Large intestine (tissue), 3 donors: ENCODE measurements at regions not wholly inside any gene's neighbourhood (a gene's known extent, or its start where the extent isn't known, plus 50 kb on each side); places are given as distances from the start of the nearest gene placed in this dataset.

Experiments
- DNase-seq, 2 donors: peaks; one replicate each; pipeline versions ENCODE4 v3.0.0 to v3.0.0-alpha.2; 2013
- H3K27ac ChIP-seq: one replicate; pipeline ENCODE4 v1.5.1; 2013; ENCODE audit warnings: low read length
- H3K27me3 ChIP-seq: 2 replicates; pipeline ENCODE4 v1.6.1; 2013; ENCODE audit warnings: low read length; ENCODE audit not compliant: control insufficient read depth, insufficient read depth
- H3K36me3 ChIP-seq: 2 replicates; pipeline ENCODE4 v1.6.1; 2013; ENCODE audit warnings: low read length; ENCODE audit not compliant: control insufficient read depth, insufficient read depth
- H3K4me1 ChIP-seq: one replicate; pipeline ENCODE4 v1.6.1; 2013; ENCODE audit warnings: low read length; ENCODE audit not compliant: control insufficient read depth, insufficient read depth
- H3K4me3 ChIP-seq: one replicate; pipeline ENCODE4 v1.5.1; 2013; ENCODE audit warnings: low read length
- H3K9me3 ChIP-seq: one replicate; pipeline ENCODE4 v1.6.1; 2013; ENCODE audit warnings: mild to moderate bottlenecking, low read depth, low read length, moderate library complexity; ENCODE audit not compliant: control insufficient read depth
- WGBS: methylation state at CpG from one replicate; pipeline ENCODE4 v1.1.5; 2013; ENCODE audit warnings: low lambda C conversion rate; ENCODE audit not compliant: insufficient coverage; 5-methylcytosine and 5-hydroxymethylcytosine counted together

- Histone ChIP-seq H3K9me3 (no peaks in the 10 kb centered on the region), H3K27ac (no peak overlapping the region), H3K27me3 (peaks cover 2% of the 10 kb centered on the region), H3K4me3 (no peak overlapping the region), H3K4me1 (no peaks in the 10 kb centered on the region), H3K36me3 (no peaks in the 10 kb centered on the region)
- WGBS: no CpG with 5 or more reads among the region's 7 CpGs
- DNase-seq: no peak
These were observed 127.6 kb downstream of the ANKRD60 start for GRCh38 chr20:58100731-58101356.

GRCh38 chr20:58099956-58100730 is 128.3 kb downstream of the ANKRD60 start:
- Histone ChIP-seq H3K4me1 (no peaks in the 10 kb centered on the region), H3K9me3 (no peaks in the 10 kb centered on the region), H3K36me3 (no peaks in the 10 kb centered on the region), H3K27ac (no peak overlapping the region), H3K4me3 (no peak overlapping the region), H3K27me3 (peaks cover 2% of the 10 kb centered on the region)
- DNase-seq: no peak
- 88% methylated on average over 3 of the region's 9 CpGs for WGBS

- no peak for DNase-seq
- WGBS: 87% methylated on average over 3 of the region's 16 CpGs
These were observed 129.0 kb downstream of the ANKRD60 start for GRCh38 chr20:58099291-58099935.

GRCh38 chr20:58098571-58098970 is 129.9 kb downstream of the ANKRD60 start:
- peaks cover 2% of the 10 kb centered on the region for H3K27me3 ChIP-seq
- H3K27ac ChIP-seq: no peak overlapping the region
- H3K4me1 ChIP-seq: no peaks in the 10 kb centered on the region
- no peak overlapping the region for H3K4me3 ChIP-seq
- no peaks in the 10 kb centered on the region for H3K36me3 ChIP-seq
- no CpG with 5 or more reads among the region's 4 CpGs for WGBS
- H3K9me3 ChIP-seq: no peaks in the 10 kb centered on the region
- no peak for DNase-seq

More at GRCh38 chr20:58099291-58099935, 129.0 kb downstream of the ANKRD60 start:
- Histone ChIP-seq H3K27me3 (peaks cover 2% of the 10 kb centered on the region), H3K27ac (no peak overlapping the region), H3K9me3 (no peaks in the 10 kb centered on the region), H3K36me3 (no peaks in the 10 kb centered on the region), H3K4me1 (no peaks in the 10 kb centered on the region), H3K4me3 (no peak overlapping the region)

- Histone ChIP-seq H3K27me3 (peaks cover 2% of the 10 kb centered on the region), H3K27ac (no peak overlapping the region), H3K9me3 (no peaks in the 10 kb centered on the region), H3K36me3 (no peaks in the 10 kb centered on the region), H3K4me3 (no peak overlapping the region), H3K4me1 (no peaks in the 10 kb centered on the region)
- DNase-seq: no peak
- WGBS: 80% methylated on average over 1 of the region's 7 CpGs
These were observed 130.5 kb downstream of the ANKRD60 start for GRCh38 chr20:58097943-58098342.

- H3K4me3 ChIP-seq: no peak overlapping the region
- peaks cover 2% of the 10 kb centered on the region for H3K27me3 ChIP-seq
- DNase-seq: no peak
- H3K27ac ChIP-seq: no peak overlapping the region
- no peaks in the 10 kb centered on the region for H3K4me1 ChIP-seq
- H3K9me3 ChIP-seq: no peaks in the 10 kb centered on the region
- no peaks in the 10 kb centered on the region for H3K36me3 ChIP-seq
- 20% methylated on average over 1 of the region's 4 CpGs for whole genome bisulfite sequencing
These were observed 131.0 kb downstream of the ANKRD60 start for GRCh38 chr20:58097429-58097828.

- no peak for DNase-seq
- H3K27me3 ChIP-seq: peaks cover 2% of the 10 kb centered on the region
- H3K4me1 ChIP-seq: no peaks in the 10 kb centered on the region
- no peak overlapping the region for H3K27ac ChIP-seq
- no peaks in the 10 kb centered on the region for H3K36me3 ChIP-seq
- no peak overlapping the region for H3K4me3 ChIP-seq
- WGBS: no CpG with 5 or more reads among the region's 8 CpGs
- no peaks in the 10 kb centered on the region for H3K9me3 ChIP-seq
These were observed 131.5 kb downstream of the ANKRD60 start for GRCh38 chr20:58096880-58097423.

- no peak for DNase-seq
- Histone ChIP-seq H3K27ac (no peak overlapping the region), H3K9me3 (no peaks in the 10 kb centered on the region), H3K36me3 (no peaks in the 10 kb centered on the region), H3K4me3 (no peak overlapping the region), H3K27me3 (peaks cover 6% of the 10 kb centered on the region), H3K4me1 (no peaks in the 10 kb centered on the region)
- WGBS: no CpG with 5 or more reads among the region's 4 CpGs
These were observed 133.8 kb downstream of the ANKRD60 start for GRCh38 chr20:58094698-58095097.

- no peaks in the 10 kb centered on the region for H3K4me1 ChIP-seq
- H3K4me3 ChIP-seq: no peak overlapping the region
- WGBS: no CpG with 5 or more reads among the region's 9 CpGs
- no peaks in the 10 kb centered on the region for H3K36me3 ChIP-seq
- no peak for DNase-seq
- H3K27ac ChIP-seq: no peak overlapping the region
- no peaks in the 10 kb centered on the region for H3K9me3 ChIP-seq
- peaks cover 6% of the 10 kb centered on the region for H3K27me3 ChIP-seq
These were observed 134.3 kb downstream of the ANKRD60 start for GRCh38 chr20:58094160-58094559.

GRCh38 chr20:58092871-58093270 is 135.6 kb downstream of the ANKRD60 start:
- peaks cover 6% of the 10 kb centered on the region for H3K27me3 ChIP-seq
- no peak for DNase-seq
- WGBS: no CpG with 5 or more reads among the region's 11 CpGs
- H3K36me3 ChIP-seq: no peaks in the 10 kb centered on the region
- H3K4me3 ChIP-seq: no peak overlapping the region
- no peaks in the 10 kb centered on the region for H3K4me1 ChIP-seq
- H3K9me3 ChIP-seq: no peaks in the 10 kb centered on the region
- H3K27ac ChIP-seq: no peak overlapping the region
